Kasumi-1 (cell line): ENCODE measurements at regions not wholly inside any gene's neighbourhood (a gene's known extent, or its start where the extent isn't known, plus 50 kb on each side); places are given as distances from the start of the nearest gene placed in this dataset.

Experiments used
- DNase-seq, 2 experiments: peaks; one replicate each; lab custom pipeline; 2025; lab: John Stamatoyannopoulos, UW

DNA sequence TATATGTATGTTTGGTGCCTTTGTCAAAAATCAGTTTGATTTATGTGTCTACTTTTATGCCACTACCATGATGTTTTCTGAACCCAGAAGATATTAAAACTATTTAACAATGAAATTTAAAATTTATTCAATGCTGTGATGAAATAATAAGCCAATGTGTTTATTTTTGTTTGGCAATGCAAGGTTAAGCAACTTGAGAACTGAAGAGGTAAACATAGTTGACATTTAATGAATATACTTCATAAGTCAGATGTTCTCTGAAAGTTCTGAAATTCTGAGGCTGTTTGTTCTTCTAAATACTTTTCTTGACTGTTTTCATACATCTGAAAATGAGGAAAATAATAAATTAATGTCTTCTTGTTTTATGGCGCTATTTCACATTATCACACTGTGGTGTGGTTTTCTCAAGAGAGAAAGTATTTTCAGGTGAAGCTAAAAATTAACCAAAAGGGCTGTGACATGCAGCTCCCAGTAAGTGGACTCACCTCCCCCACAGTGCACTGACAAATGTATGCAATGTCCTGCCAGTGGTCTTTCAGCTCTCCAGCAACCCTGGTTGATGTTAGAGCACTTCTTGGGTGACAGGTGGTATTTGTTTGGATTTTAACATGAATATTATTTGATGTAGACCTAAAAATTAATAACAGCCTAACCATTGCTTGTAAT is 863.6 kb upstream of the SALL3 start:
- DNase-seq, result no peak

DNA sequence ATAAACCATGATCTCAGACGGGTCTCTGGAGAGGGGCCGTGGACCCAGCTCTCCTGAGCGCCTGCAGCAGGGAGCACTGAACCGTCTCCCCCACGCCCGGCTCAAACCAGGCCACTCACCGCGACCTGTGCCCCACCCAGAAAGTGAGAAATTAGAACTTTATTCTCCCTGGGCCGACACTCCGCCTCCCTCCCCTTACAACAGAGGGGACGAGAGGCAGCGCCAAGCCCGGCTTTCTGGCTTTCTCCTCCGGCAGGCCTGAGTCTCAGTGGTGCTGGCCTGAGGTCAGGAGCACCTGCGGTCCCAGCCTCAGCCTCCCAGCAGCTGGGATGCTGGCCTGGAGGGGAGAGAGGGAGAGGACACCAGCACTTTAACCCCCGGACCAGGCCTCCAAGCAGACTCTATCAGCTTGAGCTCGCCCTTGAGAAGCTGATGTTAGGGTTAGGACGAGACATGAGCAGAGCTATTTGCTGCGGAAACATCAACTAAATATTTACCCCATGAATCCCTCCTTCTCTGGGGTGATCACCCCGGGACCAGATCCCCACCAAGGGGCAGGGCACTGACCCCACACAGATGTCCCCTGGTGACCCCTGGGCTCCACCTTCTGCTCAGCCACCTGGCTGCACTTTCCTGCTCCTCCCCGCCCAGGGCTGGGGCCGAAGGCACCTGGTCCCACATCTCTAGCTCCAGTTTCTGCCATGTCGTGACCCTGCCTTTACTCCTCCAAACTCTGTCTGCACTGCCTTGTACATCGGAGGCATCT is 856.3 kb upstream of the SALL3 start:
- no peak for DNase-seq

DNA sequence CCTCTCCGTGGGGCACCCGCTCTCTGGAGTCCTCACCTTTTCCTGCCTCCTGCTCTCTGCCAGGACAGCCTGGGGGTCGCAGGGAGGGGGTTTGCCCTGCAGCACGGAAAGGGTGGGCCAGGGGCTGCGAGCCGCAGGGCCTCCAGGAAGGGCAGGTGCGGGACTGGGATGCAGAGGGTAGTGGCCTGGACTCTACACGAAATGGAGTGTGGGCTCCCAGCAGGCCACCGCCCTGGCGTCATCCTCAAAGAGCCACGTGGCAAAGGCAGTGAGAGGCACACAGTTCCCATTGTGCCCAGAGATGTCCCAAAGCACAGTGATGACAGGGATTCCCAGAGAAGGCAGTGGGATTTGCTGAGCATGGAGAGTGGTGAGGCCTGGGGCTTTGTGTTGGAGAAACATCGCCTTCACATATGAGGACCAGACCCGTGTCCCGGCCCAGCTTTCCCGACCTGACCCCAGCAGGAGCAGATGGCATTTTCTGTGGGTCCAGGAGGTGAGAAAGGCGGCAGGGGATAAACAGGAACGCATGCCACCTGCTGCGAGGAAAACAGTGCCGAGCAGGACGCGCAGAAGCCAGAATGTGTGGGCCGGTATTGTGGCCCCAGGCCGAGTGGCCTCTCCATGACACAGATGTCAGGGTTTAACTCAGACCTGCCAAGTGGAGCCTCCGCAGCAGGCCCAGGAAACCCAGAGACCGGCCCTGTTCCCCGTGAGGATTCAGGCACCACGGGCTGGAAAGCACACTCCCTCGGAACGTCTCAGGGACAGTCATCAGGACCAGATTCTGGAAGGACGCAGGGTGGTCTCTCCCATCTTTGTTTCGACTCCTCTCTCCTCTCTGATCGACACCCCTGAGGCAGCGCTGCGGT is 855.5 kb upstream of the SALL3 start:
- DNase-seq, result no peak

DNA sequence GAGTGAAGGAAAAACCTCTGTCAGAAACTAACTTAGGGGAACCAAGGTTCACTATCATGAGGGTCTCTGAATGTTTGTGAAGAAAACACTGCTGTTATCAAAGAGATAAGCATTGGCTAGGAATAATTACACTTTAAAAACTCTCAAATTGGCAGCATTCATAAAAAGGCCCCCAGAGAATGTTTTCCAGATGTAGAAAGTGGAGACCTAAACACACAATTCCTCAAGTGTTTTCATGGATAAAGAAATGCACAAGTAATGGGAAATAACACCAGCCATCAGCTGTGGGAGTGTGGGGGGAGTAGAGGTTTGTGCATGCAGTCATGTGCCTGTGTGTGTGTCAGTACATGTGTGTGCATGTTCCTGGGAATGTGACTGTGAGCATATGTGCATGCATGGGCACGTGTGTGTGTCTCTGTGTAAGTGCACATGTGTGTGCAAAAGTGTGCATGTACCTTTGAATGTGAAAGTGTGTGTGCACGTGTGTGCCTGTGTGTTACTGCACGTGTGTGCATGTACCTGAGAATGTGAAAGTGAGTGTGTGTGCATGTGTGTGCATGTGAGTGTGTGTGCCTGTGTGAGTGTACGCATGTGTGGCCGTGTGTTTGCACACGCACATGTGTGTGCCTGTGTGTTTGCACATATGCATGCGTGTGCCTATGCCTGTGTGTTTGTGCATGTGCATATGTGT is 854.3 kb upstream of the SALL3 start:
- no peak for DNase-seq

DNA sequence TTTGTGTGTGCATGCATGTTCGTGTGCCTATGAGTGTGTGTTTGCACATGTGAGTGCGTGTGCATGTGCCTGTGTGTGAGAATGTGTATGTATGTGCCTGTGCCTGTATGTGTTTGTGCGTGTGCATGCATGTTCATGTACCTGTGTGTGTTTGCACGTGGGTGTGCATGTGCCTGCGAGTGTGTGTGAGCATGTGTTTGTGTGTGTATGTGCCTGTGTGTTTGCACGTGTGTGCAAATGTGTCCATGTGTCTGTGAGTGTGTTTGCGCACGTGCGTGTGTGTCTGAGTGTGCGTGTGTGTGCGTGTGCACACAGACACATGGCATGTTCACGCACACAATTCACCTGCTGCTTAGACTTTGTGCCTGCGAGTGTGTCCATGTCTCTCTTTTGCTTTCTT is 853.5 kb upstream of the SALL3 start:
- DNase-seq, result no peak

DNA sequence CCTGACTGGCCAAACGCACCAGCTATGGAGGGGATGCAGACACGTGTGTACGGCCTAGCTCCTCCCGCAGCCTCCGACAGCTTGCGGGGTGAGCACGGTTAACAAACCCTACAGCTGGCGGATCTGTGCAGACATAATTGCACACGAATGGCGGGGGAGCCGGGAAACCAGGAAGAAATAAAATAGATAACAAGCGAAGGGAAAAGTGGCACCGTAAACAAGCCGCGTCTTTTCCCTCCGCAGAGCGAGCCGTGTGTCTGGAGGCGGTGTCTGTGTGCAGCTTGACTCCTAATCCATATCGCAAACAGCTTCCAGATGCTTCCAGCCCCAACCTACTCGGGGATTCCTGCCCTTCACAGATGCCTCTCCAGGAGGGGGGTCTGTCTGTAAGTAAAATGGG is 853.1 kb upstream of the SALL3 start:
- DNase-seq, result no peak

DNA sequence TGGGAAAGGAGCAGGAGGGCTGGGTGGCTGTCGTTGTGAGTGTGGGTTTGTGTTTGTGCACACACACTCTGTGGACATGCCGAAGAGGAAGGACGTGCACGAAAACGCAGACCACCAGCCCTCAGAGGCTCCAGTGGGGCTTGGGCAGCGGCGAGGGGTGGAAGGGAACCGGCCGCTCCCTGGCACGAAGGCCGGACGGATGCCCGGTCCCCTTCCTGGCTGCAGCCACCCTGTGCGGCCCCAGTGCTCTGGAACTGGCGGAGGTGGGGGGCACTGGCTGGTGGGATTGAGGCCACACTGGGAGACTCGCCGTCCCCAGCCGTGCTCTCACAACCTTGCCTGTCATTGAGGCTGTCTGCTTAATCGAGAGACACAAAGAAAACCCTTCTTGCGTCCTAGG is 852.6 kb upstream of the SALL3 start:
- no peak for DNase-seq

DNA sequence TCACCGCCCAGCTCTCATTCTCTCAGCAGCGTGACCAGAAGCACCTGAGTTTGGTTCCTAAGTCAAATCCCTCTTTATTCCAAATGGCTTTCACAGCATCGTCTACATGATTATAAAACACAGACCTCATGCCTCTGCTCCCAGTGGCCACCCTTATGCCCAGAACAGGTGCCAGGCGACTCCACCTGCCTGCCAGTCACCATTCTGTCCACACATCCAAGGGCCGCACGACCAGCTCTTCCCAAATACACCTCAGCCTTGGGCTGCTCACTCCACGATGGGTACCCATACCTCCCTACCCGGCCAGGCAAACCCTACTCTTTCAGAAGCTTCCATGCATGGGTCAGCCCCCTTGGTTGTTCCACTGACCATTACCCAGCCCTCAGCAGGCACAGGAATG is 851.6 kb upstream of the SALL3 start:
- no peak for DNase-seq

DNA sequence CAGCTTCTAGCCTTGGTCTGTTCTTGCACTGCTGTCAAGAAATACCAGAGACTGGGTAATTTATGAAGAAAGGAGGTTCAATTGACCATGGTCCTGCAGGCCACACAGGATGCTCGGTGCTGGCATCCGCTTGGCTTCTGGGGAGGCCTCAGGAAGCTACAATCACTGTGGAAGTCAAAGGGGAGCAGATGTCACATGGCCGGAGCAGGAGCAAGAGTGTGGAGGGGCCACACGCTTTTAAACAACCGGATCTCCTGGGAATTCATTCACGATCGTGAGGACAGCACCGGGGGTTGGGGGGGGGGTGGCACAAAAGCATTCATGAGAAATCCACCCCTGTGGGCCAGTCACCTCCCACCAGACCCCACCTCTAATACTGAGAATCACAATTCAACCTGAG is 850.4 kb upstream of the SALL3 start:
- DNase-seq, result no peak

DNA sequence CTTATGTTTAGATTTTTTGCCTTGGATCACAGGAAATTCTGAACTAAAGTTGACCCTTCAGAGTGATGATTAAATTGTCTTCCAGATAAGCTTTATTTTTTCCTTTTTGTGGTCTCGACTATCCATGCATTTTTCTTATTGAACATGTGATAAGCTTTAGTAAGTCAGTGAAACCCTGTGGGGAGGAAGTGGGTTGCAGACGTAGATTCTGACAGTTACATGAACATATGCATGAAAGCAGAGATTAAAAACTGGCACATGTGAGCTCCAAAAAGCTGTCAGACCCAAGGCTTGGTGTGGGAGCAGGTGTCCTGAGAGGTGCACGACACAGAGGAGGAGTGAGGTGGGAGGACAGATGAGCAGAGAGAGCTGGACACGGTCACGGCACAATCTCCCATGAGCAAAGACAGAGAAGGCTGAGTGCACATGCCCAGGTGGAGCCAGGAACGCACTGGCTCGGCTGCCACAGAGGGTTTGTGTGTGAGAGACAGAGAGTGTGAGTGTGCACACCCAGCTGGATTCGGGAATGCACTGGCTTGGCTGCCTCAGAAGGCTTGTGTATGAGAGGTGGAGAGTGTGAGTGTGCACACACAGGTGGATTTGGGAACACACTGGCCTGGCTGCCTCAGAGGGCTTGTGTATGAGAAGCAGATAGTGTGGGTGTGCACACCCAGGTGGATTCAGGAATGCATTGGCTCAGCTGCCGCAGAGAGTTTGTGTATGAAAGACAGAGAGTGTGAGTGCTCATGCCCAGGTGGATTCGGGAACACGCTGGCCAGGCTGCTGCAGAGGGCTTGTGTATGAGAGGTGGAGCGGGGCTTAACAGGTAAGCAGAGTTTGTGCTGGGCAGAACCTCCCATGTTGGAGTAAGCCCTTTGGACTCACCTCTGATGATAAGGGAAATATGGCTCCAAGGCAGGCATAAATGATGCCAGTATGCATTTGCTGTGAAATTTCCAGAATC is 849.1 kb upstream of the SALL3 start:
- no peak for DNase-seq

DNA sequence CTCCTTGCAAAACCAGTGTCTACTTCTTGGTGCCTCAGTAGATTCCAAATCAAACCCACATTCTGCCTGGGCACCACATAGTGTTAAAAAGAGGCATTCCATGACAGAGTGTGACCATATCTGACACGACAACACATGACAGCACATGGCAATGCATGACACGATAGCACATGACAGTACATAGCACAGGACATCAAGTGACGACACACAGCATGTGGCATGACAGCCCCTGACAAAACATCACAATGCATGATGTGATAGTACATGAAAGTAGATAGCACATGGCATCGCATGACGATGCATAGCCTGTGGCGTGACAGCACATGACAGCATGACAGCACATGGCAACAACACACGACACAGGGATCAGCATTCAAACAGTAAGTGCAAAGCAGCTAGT is 845.9 kb upstream of the SALL3 start:
- no peak for DNase-seq

DNA sequence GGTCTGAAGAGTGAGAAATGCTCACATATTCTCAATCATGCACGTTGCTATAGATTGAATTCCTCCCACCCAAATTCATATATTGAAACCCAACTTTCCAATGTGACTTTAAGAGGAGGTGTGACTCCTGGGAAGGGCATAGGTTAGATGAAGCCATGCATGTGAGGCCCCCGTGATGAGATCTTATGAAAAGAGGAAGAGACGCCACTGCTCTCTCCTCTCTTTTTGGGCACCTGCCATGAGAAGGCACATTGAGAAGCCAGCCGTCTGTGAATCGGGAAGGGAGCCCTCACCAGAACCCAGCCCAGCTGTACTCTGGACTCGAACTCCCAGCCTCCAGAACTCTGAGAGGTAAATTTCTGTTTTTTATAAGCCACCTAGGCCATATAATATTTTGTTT is 842.6 kb upstream of the SALL3 start:
- DNase-seq, result no peak

DNA sequence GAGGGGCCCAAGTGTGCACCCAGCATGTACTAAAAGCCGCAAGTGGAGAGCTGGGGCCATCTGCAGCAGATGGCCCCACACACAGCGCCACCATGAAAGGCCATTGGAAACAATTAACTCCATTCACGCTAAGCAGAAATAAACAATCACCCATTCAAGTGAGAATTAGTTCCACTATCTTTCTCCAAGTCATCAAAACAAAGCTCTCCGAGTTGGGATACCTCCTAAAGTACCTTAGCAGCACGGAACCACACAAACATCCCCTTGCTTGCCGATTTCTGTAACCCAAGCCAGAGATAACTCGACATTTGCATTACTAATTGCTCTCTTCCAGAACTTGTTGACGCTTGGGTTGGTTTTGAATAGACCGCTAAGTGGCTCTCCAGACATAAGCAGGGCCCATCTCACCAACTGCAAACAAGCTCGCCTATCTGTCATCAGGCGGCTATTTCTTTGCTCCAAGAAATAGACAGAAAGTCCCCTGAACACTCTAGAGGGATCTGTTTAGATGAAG is 840.6 kb upstream of the SALL3 start:
- DNase-seq, result no peak

DNA sequence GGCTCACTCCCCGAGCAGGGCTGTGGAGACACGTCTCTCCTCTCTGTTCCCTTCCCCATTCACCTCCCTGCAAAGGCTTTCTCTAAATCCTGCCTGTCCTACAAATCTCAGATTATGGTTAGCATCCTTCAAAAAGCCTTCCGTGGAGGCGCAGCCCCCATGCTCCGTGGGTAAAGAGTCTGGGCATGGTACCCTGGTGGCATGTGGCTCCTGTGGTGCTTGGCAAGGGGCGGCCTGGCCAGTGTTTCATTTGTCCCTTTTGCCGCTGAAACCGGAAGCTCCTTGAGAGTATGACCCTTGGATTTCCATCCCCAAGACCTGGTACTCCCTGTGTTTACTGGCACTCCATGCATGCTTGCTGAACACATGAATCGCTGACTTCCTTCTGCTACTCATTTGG is 839.3 kb upstream of the SALL3 start:
- DNase-seq, result no peak

DNA sequence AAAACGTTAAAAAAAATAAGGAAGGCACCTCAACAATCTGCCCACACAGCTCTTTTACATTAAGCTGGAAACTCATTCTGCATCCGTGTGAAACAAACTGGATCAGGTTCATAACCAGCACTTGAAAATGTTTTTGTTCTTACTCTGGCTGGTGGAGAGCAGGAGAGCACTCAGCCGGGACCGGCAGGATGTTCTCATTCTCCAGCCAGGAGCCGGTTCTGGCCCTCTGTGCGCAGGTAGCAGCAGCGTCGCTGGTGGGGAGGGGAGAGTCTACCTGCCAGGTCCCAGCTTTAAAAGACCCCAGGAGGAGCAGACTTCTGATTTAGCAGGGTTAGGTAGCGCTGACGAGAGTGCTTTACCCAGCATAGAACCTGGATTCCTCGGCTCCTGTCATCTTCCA is 834.9 kb upstream of the SALL3 start:
- no peak for DNase-seq

DNA sequence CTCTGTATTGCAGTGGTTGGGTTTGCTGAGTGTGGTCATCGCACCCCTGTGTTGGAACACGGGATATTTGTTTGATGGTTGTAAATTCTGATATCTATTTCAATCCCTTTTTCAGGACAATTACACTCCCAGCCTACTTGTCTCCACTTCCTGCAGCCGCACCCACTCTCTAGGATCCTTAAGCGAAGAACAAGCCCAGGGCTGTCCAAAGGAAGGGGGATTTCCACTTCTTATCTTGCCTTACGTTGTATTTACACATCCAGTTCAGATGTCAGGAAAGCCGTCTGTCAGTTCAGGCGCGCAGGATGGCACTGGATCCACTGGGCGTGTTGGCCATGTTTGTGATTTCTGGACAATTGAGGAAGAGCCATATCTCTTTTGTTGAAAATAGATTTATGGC is 834.5 kb upstream of the SALL3 start:
- no peak for DNase-seq

DNA sequence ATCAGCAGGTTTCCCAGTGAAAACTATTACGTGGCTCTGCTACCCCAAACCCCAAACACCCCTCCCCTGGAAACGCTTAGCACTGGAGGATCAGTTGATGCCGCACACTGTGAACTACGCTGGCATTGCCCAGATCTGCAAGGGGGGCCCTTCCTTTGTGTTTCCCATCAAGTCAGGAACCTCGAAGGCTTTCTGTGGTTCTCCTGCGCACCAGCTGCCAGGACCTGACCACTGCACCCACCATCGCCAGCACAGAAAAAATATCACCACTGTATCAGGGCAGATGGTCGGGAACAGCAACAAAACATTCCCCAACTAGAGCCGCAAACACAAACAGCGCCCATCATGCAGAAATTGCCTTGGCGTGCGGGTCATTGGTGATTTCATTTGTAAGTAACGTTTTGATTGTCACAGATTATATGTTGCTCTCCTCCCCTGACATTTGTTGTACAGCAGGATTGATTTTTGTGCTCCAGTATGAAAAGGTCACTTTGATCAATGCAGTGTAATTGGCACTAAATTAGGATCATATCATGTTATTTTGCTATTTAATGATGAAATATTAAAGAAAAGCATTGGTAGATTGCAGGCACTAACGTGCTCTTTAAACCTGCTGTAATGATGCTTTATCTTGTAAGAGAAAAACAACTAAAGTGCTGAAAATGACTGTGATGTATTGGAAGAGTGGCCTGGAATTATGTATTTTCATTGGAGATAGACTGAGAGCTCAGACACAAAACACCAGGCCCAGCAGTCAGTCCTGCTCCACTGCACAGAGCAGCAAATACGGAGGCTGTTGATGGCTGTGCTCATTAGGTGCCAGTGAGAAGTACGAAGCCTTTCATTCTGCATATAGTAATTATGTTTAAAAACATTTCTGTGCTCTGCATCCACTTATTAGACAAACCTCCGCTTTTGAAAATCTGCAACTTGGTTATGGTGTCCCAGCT is 833.2 kb upstream of the SALL3 start:
- no peak for DNase-seq

DNA sequence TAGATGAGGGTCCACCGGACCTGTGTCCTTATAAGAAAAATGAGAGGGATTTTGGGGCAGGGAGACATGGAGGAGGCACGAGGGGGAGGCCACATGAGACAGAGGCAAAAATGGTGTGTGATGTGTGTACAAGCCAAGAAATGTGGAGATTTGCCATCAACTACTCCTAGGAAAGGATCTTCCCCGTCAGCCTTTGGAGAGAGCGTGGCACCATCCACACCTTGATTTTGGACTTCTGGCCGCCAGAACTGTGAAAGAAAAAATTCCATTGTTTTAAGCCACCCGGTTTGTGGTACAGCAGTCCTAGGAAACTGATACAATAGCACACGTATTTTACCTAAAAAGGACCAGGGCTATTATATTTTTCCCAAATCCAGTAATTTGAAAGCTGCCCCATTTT is 829.0 kb upstream of the SALL3 start:
- DNase-seq, result no peak

DNA sequence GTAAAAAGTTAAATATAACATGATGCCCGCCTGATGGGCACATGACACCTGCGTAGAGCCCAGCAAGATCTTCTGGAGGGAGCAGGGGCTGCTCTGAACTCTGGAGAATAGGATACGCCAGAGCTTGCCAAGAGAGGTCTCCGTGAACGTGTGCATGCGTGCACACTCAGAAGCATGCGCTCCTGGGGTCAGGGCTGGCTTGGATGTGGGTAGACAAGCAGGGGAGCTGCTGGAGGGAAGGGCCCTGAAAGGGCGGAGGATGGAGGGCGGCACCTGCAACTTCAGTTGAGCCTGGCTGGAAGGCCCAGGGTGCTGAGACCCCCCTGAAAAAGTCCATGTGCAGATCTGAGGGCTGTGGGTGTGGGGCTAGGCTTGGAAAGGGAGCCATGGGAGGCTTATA is 828.4 kb upstream of the SALL3 start:
- DNase-seq, result no peak
